C1 segment of cervical spinal cord (tissue), 14 donors: ENCODE measurements at regions not wholly inside any gene's neighbourhood (a gene's known extent, or its start where the extent isn't known, plus 50 kb on each side); places are given as distances from the start of the nearest gene placed in this dataset.

Experiments used
- DNase-seq, 14 donors: peaks; one replicate each; lab custom pipeline; 2025; lab: John Stamatoyannopoulos, UW

DNA sequence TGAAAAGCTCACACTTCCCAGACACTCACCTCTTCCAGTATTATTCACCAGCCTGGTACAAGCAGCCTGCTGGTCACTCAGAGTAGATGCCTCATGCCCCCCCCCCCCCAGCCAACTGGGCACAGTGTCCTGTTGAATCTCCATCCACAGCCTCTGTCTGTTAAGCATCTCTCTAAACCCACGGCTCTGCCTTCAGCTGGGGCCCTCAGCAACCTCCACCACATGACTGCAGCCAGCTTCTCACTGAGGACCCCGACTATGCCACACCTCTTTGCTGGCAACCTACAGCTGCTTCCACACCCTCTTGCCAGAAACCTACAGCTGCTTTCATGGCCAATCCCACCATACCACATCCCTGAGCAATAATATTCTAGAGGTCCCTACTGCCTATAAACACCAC is 113.1 kb downstream of the RHOU start:
- peak in 1 of 14 donors; percentile 27 for DNase-seq

DNA sequence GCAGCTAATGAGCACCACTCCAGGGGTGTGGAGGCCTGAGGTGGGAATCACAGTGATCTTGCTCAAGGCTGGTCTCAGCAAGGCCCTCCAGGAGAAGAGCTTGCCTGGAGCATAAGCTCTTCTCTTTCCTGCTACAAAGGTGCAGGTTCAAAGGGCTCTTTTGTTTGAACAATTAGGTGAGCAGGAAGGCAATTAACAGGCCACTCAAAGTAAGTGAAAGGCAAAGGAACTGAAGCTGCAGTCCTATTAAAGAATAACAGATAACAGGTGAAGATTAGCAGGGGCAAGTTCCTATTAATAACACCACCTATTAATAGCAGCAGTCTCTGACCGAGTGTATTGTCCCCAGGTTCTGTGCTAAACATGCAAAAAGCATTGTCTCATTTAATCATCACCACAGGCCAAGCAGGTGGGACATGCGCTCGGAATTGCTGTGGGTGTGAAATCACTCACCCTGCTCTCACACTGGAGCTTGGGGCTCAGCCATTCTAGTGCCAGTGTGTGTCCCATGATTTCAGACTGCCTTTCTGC is 113.8 kb downstream of the RHOU start:
- no peak for DNase-seq

DNA sequence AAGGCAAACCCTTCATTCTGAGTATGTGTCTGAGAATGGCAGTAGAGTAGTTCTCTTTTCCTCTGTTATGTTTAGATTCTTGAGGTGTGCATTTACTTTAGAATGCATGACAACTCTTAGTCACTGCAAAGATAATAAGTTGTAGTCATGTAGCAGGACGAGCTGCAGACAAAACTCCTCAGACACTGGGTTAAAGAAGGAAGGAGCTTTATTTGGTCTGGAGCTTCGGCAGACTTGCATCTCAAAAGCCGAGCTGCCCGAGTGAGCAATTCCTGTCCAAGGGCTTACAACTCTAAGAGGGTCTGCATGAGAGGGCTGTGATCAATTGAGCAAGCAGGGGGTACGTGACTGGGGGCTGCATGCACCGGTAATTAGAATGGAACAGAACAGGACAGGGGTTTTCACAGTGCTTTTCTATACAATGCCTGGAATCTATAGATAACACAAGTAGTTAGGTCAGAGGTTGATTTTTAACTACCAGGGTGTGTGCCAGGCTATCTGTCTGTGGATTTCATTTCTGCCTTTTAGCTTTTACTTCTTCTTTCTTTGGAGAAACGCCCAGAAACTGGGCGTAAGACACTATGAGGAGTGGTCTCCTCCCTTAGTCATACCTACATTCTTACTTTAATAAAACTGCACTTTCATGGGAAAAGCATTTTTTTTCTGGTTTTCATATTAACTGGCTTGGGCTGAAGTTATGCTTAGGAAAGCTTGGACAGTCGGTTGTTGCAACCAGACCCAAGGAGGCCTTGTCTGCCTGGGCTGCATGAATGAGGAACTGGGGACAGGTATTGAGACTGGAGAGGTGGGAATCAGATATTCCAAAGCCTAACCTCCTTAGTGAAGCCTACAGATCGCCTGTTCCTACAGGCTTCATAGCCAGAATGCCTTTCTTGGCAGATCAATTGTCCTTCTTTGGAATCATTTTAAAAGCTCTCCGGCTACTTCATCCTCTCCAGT is 115.1 kb downstream of the RHOU start:
- DNase-seq = no peak

DNA sequence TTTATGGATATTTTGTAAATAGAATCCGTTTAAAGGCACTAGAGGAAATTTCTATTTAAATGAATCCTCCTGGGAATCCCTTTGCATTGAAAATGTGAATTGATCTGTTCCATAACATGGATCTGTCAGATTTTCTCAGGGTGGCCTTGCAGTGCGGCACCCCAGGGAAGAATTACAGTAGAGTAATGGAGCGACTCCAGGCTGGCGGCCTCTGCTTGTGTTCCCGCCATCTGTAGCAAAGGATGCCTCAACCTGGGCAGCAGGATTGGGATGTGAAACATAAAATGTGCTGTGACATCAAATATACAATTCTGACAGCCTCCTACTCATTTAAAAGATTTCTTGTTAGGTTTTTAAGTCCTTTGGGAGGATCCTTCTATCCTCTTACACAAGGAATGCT is 115.9 kb downstream of the RHOU start:
- no peak for DNase-seq

DNA sequence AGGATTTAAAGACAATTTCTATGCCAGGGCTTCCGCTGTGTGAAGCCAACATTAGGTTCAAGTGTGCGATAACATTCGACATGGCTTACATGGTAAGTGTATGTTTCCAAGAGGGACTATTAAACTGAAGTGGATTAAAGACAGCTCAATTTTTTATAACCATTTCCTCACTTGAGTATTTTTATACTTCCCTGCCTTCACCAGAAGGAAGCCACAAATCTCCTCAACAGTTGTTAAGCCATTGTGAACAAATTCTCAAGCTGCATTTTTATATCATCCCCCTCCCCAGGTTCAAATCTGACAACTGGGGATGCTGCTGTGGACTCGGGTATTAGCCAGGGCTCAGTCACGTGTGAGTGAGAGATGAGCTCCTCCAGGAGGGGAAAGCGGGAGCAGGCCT is 116.3 kb downstream of the RHOU start:
- DNase-seq = no peak

DNA sequence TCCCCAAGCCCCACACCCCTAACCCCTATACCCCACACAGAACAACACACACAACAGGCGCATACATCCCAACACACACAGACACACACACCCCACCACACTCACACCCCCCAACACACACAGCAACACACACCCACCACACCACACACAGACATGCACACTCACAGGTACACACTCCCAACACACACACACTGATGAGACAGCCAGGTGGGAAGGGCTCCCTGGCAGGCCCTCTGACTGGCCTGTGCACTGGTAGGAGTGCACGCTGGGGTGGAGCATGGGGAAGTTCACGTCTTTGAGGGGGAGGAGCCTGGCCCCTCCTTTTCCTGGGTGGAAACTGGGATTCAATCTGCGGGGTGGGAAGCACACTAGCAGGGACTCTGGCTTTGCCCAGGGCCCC is 116.7 kb downstream of the RHOU start:
- no peak for DNase-seq

DNA sequence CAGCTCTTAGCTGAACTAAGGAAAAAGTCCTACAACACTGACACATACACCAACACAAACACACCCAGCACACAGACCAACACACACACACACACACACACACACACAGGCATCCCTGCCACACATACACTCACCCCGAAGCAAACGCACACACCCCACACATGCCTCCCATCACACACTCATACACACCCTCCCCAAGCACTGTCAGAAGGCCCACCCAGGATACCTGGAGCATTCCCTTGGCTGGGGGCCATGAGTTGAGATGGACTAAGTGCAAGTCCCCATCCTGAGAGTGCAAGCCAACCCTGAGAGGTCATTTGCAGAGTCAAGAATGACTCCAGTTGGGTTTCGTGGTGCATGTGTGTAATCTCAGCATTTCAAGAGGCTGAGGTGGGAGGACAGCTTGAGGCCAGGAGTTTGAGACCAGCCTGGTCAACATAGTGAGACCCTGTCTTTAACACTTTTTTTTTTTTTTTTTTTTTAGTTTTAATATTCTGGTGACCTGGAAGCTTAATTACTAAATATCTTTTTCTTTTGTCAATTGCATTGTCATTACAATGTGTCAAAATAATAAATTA is 117.3 kb downstream of the RHOU start:
- DNase-seq = no peak

DNA sequence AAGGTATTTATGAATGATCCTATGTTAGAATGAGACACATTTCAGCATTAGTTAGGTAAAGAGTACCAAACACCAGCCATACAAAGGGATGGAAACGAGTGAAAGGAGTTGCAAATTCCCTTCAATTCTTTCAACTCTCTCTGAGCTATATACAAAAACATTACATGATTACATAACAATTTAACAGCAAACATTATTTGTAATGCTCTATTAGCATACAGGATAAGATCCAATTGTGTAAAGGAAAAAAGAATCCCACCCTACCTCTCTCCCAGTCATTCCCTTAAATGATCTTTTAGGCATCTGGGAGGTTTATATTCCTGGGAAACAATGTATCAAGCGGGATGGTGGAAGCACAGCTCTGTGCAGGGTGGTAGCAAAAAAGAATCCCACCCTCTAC is 117.9 kb downstream of the RHOU start:
- no peak for DNase-seq

DNA sequence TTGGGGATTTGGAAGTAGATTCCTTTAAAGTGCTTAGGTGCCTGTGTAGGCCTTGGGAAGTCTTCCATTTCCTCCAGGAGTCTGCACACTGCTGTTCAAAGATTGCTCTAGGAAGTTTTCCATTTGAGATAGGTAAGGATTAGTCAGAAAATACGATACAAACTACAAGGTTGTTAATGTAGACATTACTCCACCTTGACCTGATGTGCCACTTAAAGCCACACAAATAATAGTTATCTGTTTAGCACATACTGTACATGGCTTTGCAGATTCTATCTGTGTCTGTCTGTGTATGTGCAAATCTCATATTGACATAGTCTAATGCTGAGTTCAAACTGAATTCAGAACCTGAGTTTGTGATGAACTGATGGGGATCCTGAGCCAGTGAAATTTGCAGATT is 118.4 kb downstream of the RHOU start:
- no peak for DNase-seq

DNA sequence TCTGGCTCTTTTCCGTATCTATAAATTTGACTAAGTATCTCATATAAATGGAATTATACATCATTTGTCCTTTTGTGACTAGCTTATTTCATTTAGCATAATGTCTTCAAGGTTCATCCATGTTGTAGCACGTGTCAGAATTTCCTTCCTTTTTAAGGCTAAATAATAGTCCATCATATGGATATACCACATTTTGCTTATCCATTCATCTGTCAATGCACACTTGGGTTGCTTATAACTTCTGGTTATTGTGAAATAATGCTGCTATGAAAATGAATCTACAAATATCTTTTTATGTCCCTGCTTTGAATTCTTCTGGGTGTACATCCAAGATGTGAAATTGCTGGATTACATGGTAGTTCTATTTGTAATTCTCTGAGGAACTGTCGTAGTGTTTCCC is 119.6 kb downstream of the RHOU start:
- DNase-seq = no peak

DNA sequence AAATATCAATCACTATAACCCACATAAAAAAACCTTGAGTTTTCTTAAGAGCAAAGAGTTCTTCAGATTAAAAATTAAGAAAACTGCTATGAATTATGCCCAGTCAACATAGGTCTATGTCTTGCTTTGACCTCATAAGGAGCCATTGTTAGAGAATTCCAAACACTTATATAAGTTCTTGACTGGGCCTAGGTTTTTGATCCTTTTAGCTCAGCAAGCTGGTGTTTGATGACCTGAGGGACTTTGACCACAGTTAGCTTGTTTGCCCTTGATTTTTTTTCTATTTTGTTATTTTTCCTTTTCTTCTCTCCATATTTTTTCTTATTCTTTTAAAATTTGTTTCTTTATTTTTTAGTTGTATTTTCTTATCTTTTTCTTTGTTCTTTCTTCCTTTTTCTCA is 122.3 kb downstream of the RHOU start:
- no peak for DNase-seq

DNA sequence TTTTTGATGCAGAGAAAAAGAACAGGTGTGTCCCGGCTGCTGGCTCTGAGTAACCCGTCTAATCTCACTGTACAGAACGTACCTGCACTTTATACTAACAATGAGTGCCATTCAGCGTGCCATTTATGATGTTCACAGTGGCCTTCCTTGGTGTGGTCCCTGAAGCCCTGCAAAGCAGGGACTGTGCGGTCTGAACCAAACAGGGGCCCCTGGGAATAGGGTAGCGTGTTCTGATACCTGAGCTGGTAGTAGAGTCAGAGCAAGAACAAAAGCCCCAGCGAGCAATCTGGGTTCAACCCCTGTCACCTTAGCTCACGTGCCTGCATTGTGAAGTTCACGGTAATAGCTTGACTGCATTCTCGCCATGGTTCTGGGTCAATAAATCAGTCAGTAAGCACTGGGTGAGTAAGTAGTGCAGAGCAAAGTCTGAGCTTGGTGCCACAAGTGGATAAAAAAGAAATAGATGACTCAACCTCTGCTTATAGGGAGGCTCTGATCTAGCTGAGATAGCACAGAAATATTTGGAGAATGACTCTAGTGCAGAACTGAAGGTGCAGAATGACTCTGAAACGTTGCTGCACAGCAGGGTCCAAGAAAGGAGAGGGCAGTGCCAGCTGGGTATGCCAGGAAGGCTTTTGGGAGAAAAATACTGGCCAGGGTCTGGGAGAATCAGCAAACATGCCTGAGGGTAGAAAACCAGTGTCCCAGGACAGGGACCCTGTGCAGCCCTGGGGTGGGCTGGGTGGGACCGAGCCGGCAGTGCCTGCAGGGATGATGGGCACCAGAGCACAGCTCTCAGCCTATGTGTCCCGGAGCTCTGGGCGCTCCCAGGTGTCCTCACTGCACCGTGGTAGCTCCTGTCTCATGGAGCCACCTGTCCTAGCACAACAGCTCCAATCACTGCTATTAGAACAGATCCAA is 125.9 kb downstream of the RHOU start:
- DNase-seq = no peak

DNA sequence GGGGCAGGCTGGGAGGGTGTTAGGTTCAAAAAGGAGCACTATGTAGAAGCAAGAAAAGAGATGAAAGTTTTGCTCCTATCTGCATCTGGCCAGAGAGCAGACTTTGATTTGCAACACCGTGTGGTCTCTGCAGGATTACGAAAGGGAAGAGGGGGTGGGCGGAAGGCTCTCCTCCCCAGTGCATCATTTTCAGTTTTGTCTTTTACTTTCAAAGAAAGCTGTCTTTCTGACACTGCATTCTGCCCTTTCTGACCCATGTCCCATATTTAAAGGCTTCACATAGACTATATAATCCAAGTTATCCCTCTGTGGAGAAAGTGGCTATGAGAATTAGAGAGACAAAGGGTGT is 126.5 kb downstream of the RHOU start:
- no peak for DNase-seq

DNA sequence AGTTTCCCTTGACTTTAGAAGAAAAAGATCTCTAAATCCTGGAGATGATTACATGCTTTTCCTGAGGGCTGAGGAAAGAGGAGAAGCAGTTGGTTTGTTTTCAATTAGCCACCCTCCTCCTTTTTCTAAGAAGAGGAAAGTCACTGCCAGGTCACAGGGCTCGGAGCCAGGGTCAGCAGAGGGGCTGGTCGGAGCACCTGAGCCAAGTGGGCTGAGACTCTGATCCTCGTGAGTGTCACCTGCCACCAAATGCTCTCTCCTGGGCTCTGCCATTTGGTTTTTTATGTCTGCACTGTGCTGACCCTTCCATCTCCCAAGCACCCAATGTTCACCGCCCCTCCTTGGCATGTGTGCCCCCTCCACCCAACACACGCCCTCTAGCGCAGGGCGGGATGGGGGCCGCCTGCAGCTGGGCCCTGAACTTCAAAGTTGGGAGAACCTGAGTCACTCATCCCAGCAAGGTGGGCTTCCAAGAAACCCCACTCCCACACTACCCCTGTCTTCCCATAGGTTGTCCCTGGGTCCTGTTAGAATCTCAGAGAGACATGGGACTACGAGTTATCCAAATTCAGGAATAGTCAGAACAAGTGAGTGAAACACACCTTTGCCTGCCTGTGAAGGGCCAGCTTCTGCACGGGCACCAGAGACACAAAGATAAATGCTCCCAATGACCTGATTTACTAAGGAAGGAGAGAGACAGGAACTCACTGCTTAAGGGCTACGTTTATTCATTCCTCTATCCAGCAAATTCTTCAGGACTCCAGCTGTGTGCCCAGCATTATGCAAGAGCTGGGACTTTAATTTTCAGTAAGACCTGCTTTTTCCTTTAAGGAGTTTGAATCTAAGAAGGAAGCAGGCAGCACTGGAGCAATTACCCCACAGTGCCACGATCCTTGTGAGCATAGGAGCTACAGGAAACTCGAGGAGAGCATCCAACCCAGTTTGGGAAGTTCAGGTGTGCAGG is 127.5 kb downstream of the RHOU start:
- DNase-seq = no peak

DNA sequence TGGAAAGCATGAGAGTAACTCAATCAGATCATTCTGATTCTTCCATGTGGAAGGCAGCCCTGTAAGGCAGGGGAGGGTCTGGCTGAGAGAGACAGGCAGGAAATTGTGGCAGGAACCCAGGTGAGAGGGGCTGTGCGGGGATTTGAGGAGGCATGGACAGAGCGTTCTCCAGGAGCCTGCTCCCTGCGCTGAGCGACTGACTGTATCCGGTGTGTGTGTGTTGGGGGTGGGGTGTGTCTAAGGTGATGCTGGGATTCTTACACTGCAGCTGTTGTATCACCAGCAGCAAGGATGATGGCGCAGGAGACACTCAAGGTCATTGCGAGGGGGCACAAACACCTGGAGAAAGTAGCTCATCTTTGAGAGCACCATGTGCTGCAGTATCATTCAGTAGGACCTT is 128.5 kb downstream of the RHOU start:
- DNase-seq = no peak

DNA sequence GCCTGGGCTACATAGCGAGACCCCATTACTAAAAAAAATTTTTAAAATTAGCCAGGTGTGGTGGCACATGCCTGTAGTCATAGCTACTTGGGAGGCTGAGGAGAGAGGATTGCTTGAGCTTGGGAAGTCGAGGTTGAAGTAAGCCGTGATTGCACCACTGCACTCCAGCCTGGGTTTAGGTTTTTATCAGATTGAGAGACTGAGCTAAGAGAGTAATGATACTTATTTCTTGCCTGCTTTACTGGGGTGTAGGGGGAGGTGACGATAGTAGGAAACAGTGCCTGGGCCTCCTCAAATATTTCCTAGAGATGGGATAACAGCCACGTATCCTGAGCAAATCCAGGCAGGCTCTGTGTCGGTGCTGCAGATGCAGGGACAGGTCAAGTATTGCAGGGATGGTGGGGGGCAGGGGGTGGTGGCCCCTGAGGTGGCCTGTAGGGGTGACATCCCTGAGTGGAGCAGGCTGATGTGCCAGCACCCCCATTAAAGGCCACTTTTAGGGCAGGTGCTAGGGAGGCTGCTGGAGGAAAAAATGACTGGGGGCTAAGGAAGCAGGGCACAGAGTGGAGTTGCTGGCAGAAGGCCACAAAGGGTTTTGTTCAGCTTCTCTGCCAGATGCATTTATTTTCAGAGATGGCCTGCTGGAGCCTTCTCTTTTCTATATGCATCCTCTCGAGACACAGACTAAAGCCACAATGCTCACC is 130.5 kb downstream of the RHOU start:
- no peak for DNase-seq

DNA sequence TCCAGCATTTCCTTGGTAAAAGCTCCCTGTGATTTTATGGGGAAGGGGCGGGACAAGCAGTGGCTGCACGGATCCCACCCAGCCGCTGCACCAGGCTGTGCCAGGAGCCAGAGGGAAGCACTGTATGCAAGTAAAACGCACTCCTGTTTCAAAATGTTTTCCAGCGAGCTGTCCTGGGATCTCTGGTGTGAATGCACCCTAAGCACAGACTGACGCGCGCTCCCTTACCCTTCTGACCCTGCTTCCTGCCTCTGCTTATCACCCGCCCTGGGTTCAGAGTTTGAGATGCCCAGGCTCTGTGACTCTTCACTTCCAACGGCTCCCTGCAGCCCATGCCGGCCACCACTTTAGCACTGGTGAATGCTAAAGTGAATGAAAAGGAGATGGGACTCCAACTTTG is 131.2 kb downstream of the RHOU start:
- DNase-seq = no peak

DNA sequence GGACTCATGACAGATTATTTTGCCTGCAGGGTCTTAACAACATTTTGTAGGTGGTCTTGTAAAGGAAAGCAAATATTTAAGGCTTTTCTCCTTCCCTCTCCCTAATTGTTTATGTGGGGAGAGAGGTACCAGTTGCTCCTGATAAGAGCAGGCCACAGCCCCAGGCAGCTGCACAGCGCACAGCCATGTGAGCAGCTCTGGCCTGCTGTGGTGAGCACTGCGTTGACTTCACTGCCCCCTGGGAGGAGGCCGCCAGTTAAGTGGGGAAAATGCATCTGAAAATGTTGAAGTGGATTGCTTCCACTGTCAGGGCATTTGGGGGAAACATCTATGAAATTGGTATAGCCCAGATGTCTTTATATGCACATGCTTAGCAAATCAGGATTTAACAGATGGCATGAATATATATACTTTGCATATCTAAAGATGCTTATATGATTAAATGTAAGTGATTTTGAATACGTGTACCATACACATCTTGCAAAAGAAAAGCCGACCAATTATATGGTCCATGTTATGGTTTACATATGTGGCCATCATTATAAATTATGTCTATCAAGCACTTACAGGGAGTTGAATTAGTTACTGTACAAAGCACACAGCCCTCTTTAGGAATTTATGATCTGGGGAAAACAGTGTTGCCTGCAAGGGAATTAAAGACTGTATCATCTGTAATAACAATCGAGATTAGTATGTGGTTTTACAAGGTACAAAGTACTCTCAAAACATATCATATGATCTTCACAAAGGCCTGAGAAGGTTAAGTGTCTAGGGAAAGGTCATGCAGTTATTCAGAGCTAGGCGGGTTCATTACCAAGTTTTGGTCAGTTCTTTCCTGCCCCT is 132.1 kb downstream of the RHOU start:
- peak in 2 of 14 donors; percentile 12 to 17 for DNase-seq
